Gastrocnemius medialis (tissue), 4 donors: ENCODE measurements at regions not wholly inside any gene's neighbourhood (a gene's known extent, or its start where the extent isn't known, plus 50 kb on each side); places are given as distances from the start of the nearest gene placed in this dataset.

ENCODE experiments used
- POLR2A ChIP-seq, 2 donors: fragments of 450-650 bp; IDR thresholded peaks; one replicate each; pipeline ENCODE4 v1.6.1; 2017; ENCODE audit warnings: antibody characterized with exemption in 2 of 2, mild to moderate bottlenecking in 2 of 2, moderate library complexity in 2 of 2
- TF ChIP-seq, protein P1 (sequence below), 5 experiments: fragments of 450-650 bp in 3 of 5; fragments of 200-600 bp in 2 of 5; sonication (generic) in 2 of 5; IDR thresholded peaks in 4 of 5; conservative IDR thresholded peaks in 1 of 5; 1 replicate in 4 of 5; 2 replicates in 1 of 5; pipeline ENCODE4 v1.5.1; 2016 to 2019; ENCODE audit warnings: antibody characterized with exemption in 5 of 5, mild to moderate bottlenecking in 3 of 5, moderate library complexity in 3 of 5

DNA sequence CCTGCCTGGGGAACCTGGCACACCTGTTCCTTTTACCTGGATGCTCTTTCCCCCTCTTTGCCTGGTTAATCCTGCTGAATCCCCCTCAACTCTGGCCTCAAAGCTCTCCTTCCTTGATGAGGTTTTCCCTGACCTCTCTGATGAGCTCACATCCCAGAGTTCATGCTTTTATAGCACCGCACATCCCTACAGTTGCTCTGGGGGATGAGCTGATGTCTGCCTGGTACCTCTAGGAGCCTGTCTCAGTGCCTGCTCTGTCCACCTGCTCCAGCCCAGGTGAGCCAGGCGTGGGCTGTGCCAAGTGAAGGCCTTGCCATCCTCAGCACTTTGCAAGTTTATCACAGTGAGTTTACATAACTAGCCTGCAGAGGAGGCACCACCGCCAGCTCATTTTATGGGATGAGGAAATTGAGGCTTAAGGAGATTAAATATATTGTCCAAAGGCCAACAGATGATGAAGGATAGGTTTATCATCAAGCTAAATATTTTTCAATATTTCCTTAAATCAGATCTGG lies 58.6 kb upstream of the TMPRSS2 start:
- TF ChIP-seq, protein P1, sequence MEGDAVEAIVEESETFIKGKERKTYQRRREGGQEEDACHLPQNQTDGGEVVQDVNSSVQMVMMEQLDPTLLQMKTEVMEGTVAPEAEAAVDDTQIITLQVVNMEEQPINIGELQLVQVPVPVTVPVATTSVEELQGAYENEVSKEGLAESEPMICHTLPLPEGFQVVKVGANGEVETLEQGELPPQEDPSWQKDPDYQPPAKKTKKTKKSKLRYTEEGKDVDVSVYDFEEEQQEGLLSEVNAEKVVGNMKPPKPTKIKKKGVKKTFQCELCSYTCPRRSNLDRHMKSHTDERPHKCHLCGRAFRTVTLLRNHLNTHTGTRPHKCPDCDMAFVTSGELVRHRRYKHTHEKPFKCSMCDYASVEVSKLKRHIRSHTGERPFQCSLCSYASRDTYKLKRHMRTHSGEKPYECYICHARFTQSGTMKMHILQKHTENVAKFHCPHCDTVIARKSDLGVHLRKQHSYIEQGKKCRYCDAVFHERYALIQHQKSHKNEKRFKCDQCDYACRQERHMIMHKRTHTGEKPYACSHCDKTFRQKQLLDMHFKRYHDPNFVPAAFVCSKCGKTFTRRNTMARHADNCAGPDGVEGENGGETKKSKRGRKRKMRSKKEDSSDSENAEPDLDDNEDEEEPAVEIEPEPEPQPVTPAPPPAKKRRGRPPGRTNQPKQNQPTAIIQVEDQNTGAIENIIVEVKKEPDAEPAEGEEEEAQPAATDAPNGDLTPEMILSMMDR (IDR thresholded peaks at IDR 0.05 in 4 of 5, conservative IDR thresholded peaks at IDR 0.05 in 1 of 5), result no peak
- TF ChIP-seq POLR2A (IDR thresholded peaks at IDR 0.05), result no peak
